Lung (tissue), 11 donors: ENCODE measurements at regions not wholly inside any gene's neighbourhood (a gene's known extent, or its start where the extent isn't known, plus 50 kb on each side); places are given as distances from the start of the nearest gene placed in this dataset.

Experiments used
- ATAC-seq: fragments of 200-7000 bp; cut with Tn5 transposase; one replicate; pipeline ENCODE4 v1.9.1; 2020; ENCODE audit warnings: moderate number of reproducible peaks; ENCODE audit not compliant: insufficient read depth, low FRiP score
- DNase-seq, 3 donors: peaks; one replicate each; pipeline ENCODE4 v3.0.0-alpha.2; 2013 to 2017
- H3K27ac ChIP-seq, 2 donors: one replicate each; pipeline ENCODE4 v1.5.1; 2013; ENCODE audit warnings: mild to moderate bottlenecking in 2 of 2, moderate library complexity in 2 of 2, control low read depth in 1 of 2, inconsistent platforms in 1 of 2, low read depth in 1 of 2, low read length in 1 of 2
- H3K27me3 ChIP-seq, 3 donors: one replicate each; pipeline ENCODE4 v1.5.1; 2013; ENCODE audit warnings: low read length in 2 of 3; ENCODE audit not compliant: control insufficient read depth in 3 of 3, insufficient read depth in 3 of 3
- H3K36me3 ChIP-seq, 4 donors: one replicate each; pipeline ENCODE4 v1.5.1; 2013; ENCODE audit warnings: low read length in 4 of 4, mild to moderate bottlenecking in 1 of 4, moderate library complexity in 1 of 4; ENCODE audit not compliant: control insufficient read depth in 4 of 4, insufficient read depth in 4 of 4
- H3K4me1 ChIP-seq, 5 donors: one replicate each; pipeline ENCODE4 v1.5.1; 2013; ENCODE audit warnings: low read length in 5 of 5, mild to moderate bottlenecking in 2 of 5, moderate library complexity in 1 of 5; ENCODE audit not compliant: control insufficient read depth in 5 of 5, insufficient read depth in 5 of 5
- H3K4me3 ChIP-seq: one replicate; pipeline ENCODE4 v1.5.1; 2013; ENCODE audit warnings: mild to moderate bottlenecking, control low read depth, moderate library complexity
- H3K9ac ChIP-seq, 2 donors: one replicate each; pipeline ENCODE4 v1.5.1; 2013; ENCODE audit warnings: low read length in 2 of 2, control low read depth in 1 of 2; ENCODE audit not compliant: insufficient read depth in 1 of 2
- H3K9me3 ChIP-seq, 4 donors: one replicate each; pipeline ENCODE4 v1.5.1; 2013; ENCODE audit warnings: low read length in 3 of 4, mild to moderate bottlenecking in 1 of 4, moderate library complexity in 1 of 4; ENCODE audit not compliant: control insufficient read depth in 4 of 4, insufficient read depth in 3 of 4
- WGBS, 2 donors: extraction: QIAGEN DNeasy Blood & Tissue Kit; methylation state at CpG; one replicate each; pipeline ENCODE4 v1.1.7; 2013; 5-methylcytosine and 5-hydroxymethylcytosine counted together
- TF ChIP-seq, protein P1 (sequence below): IDR thresholded peaks from 2 replicates; pipeline ENCODE4 v1.5.1; 2012; ENCODE audit warnings: mild to moderate bottlenecking; ENCODE audit errors: control extremely low read depth, extremely low read depth
- donor health status: control.
- donor health status: control.
- donor health status: Bipolar disorder and iron deficiency.
- donor health status: healthy.
- donor health status: DM: yes; HTN: yes; CAD: no.

DNA sequence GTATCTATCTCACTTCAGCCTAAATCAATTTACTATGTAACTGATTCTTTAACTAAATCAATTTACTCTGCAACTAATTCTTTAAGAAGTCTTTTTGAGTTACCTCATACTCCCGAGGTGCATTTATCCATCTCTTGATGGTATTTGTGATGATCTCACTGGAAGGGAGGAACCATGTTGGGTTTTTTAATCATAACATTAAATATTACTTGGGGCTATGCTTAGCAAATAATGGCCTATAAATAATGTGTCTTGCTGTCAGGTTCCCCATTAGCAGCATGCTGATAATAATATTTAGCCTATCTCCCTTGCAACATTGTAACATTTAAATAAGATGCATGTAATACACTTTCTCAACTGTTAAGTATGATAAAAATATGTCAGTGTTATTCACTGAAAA is 411.3 kb downstream of the SLITRK1 start:
- TF ChIP-seq, protein P1, sequence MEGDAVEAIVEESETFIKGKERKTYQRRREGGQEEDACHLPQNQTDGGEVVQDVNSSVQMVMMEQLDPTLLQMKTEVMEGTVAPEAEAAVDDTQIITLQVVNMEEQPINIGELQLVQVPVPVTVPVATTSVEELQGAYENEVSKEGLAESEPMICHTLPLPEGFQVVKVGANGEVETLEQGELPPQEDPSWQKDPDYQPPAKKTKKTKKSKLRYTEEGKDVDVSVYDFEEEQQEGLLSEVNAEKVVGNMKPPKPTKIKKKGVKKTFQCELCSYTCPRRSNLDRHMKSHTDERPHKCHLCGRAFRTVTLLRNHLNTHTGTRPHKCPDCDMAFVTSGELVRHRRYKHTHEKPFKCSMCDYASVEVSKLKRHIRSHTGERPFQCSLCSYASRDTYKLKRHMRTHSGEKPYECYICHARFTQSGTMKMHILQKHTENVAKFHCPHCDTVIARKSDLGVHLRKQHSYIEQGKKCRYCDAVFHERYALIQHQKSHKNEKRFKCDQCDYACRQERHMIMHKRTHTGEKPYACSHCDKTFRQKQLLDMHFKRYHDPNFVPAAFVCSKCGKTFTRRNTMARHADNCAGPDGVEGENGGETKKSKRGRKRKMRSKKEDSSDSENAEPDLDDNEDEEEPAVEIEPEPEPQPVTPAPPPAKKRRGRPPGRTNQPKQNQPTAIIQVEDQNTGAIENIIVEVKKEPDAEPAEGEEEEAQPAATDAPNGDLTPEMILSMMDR: no peak
- DNase-seq (no peak), ATAC-seq (no peak)
- no peak overlapping the region for H3K27ac ChIP-seq
- H3K4me3 ChIP-seq: no peak overlapping the region
- H3K36me3 ChIP-seq: no peaks in the 10 kb centered on the region
- no peak overlapping the region for H3K9ac ChIP-seq
- WGBS, 2 donors: 66 to 79% methylated on average over 1 of the region's 1 CpG
- H3K4me1 ChIP-seq: no peaks in the 10 kb centered on the region
- no peaks in the 10 kb centered on the region for H3K27me3 ChIP-seq
- peaks cover 0 to 5% (median 0%) of the 10 kb centered on the region in 4 donors for H3K9me3 ChIP-seq

DNA sequence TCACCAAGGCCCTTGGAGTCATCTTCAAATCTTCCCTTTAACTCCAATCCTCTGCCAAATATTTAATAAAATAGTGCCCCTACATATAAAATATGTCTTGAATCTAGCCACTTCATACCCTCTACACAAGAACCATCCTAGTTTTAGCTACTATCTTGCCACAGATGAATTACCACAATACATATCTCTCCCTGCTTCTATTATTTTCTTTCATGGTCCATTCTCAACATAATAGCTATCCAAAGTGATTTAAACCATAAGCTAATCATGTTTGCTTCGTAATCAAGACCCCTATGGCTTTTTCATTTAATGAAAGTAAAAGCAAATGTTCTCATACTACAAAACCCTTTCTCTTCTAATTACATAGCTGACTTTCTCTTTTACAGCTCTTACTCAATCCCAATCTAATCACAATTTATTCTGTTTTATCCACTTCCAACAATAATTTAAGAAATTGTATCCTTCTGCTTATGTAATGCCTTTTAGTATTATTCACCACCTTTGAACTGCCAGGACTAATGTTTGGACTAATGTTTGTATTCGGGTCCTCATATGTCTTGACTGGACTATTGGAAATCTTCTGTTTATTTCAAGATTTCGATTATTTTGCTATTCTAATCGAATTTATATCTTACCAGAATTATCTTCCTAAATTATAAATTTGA is 412.0 kb downstream of the SLITRK1 start:
- ATAC-seq (no peak), DNase-seq (peak in 1 of 3 donors; percentile 2)
- Histone ChIP-seq H3K4me3 (no peak overlapping the region), H3K36me3 (no peaks in the 10 kb centered on the region), H3K4me1 (no peaks in the 10 kb centered on the region), H3K9ac (no peak overlapping the region), H3K9me3 (peaks cover 0 to 7% (median 0%) of the 10 kb centered on the region in 4 donors), H3K27ac (no peak overlapping the region), H3K27me3 (no peaks in the 10 kb centered on the region)
- TF ChIP-seq, protein P1: no peak
- WGBS, 2 donors: 67 to 77% methylated on average over 4 of the region's 4 CpGs

DNA sequence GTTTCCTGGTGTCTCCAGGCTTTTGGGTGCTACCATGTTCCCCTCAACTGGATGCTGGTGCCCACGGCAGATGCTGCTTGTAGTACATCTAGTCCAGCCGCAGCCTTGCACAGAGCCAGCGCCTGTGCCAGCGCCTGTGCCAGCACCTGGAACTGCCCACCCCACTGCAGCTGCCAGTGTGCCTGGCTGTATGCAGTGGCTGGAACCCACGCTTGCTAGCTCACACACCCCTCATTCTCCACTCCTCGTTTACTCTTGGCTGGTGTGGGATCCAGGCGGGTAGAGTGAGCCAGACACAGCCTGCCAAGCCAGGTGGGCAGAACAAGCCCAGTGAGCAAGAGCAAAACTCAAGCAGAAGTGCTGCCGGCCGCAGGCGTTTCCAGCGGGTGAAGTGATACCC is 428.6 kb downstream of the SLITRK1 start:
- H3K27ac ChIP-seq: no peak overlapping the region
- H3K4me1 ChIP-seq: no peaks in the 10 kb centered on the region
- TF ChIP-seq, protein P1: no peak
- H3K27me3 ChIP-seq: no peaks in the 10 kb centered on the region
- ATAC-seq (no peak), DNase-seq (no peak)
- H3K36me3 ChIP-seq: no peaks in the 10 kb centered on the region
- H3K4me3 ChIP-seq: no peak overlapping the region
- WGBS, 2 donors: 92% methylated on average over 11 of the region's 11 CpGs
- H3K9me3 ChIP-seq: peaks cover 0 to 15% (median 0%) of the 10 kb centered on the region in 4 donors
- no peak overlapping the region for H3K9ac ChIP-seq

DNA sequence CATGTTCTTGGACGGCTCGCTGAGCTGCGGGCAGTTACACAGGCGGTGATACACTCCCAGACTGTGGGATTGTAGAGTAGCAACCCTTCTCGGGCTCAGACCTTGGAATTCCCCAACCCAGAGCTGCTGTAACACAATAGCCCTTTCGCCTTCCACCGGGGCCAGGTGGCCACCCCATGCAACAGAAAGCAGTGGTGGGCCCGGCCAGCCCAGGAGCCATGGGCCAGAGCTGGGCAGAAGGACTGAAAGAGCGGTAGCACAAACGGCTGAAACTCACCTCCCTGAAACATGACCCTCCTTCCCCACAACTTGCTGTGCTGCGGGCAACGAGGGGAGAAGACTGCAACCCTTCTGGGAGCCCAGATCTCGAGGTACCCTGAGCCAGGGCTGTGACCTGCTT is 429.0 kb downstream of the SLITRK1 start:
- Histone ChIP-seq H3K9me3 (peaks cover 0 to 15% (median 0%) of the 10 kb centered on the region in 4 donors), H3K4me1 (no peaks in the 10 kb centered on the region), H3K4me3 (no peak overlapping the region), H3K36me3 (no peaks in the 10 kb centered on the region), H3K27ac (no peak overlapping the region), H3K9ac (no peak overlapping the region), H3K27me3 (no peaks in the 10 kb centered on the region)
- ATAC-seq (no peak), DNase-seq (no peak)
- TF ChIP-seq, protein P1: no peak
- WGBS, 2 donors: 92 to 95% methylated on average over 13 of the region's 13 CpGs
